Neutrophil (primary cell): ENCODE measurements at regions not wholly inside any gene's neighbourhood (a gene's known extent, or its start where the extent isn't known, plus 50 kb on each side); places are given as distances from the start of the nearest gene placed in this dataset.

Experiments used
- H3K27ac ChIP-seq: fragments of 200-600 bp; sonication (generic); 2 replicates; pipeline ENCODE4 v1.5.1; 2016; ENCODE audit warnings: mild to moderate bottlenecking, moderate library complexity
- H3K27me3 ChIP-seq: fragments of 200-600 bp; sonication (generic); 2 replicates; pipeline ENCODE4 v1.6.0; 2016; ENCODE audit warnings: mild to moderate bottlenecking
- H3K36me3 ChIP-seq: fragments of 200-600 bp; sonication (generic); 2 replicates; pipeline ENCODE4 v1.5.1; 2017
- H3K4me1 ChIP-seq, 2 experiments: fragments of 200-600 bp in 1 of 2; sonication (generic) in 1 of 2; 1 replicate in 1 of 2; 2 replicates in 1 of 2; pipeline versions ENCODE4 v1.5.1 to v1.6.1; 2013 to 2016; ENCODE audit warnings: low read depth in 1 of 2, low read length in 1 of 2, mild to moderate bottlenecking in 1 of 2, moderate library complexity in 1 of 2; ENCODE audit not compliant: control insufficient read depth in 1 of 2, insufficient read depth in 1 of 2
- H3K4me3 ChIP-seq, 2 experiments: fragments of 200-600 bp in 1 of 2; sonication (generic) in 1 of 2; 1 replicate in 1 of 2; 2 replicates in 1 of 2; pipeline ENCODE4 v1.5.1; 2013 to 2016; ENCODE audit warnings: low read depth in 1 of 2, low read length in 1 of 2, mild to moderate bottlenecking in 1 of 2, moderate library complexity in 1 of 2
- H3K9me3 ChIP-seq: fragments of 200-600 bp; sonication (generic); 2 replicates; pipeline ENCODE4 v1.5.1; 2016
- CTCF ChIP-seq: fragments of 200-600 bp; sonication (generic); IDR thresholded peaks from 2 replicates; pipeline ENCODE4 v1.5.1; 2016; ENCODE audit warnings: antibody characterized with exemption

- TF ChIP-seq CTCF: no peak
- Histone ChIP-seq H3K4me1 (peaks cover 0 to 4% of the 10 kb centered on the region in 2 experiments), H3K36me3 (no peaks in the 10 kb centered on the region), H3K4me3 (no peak overlapping the region), H3K9me3 (no peaks in the 10 kb centered on the region), H3K27me3 (no peaks in the 10 kb centered on the region), H3K27ac (no peak overlapping the region)
Observed at GRCh38 chr10:44724415-44725174, 186.5 kb upstream of the TMEM72 start.

GRCh38 chr10:44725404-44725803 is 185.7 kb upstream of the TMEM72 start:
- no peak overlapping the region for H3K27ac ChIP-seq

GRCh38 chr10:44731283-44731682 is 179.9 kb upstream of the TMEM72 start:
- H3K36me3 ChIP-seq: no peaks in the 10 kb centered on the region
- no peaks in the 10 kb centered on the region for H3K27me3 ChIP-seq
- TF ChIP-seq CTCF: no peak
- H3K4me3 ChIP-seq: no peak overlapping the region
- no peak overlapping the region for H3K27ac ChIP-seq
- no peaks in the 10 kb centered on the region for H3K9me3 ChIP-seq
- H3K4me1 ChIP-seq: no peaks in the 10 kb centered on the region

More at GRCh38 chr10:44725404-44725803, 185.7 kb upstream of the TMEM72 start:
- no peak for TF ChIP-seq CTCF
- Histone ChIP-seq H3K36me3 (no peaks in the 10 kb centered on the region), H3K27me3 (no peaks in the 10 kb centered on the region), H3K4me3 (no peak overlapping the region), H3K4me1 (peaks cover 0 to 4% of the 10 kb centered on the region in 2 experiments), H3K9me3 (no peaks in the 10 kb centered on the region)

- Histone ChIP-seq H3K4me3 (no peak overlapping the region), H3K27me3 (no peaks in the 10 kb centered on the region), H3K36me3 (no peaks in the 10 kb centered on the region), H3K4me1 (no peaks in the 10 kb centered on the region), H3K27ac (no peak overlapping the region), H3K9me3 (no peaks in the 10 kb centered on the region)
- no peak for TF ChIP-seq CTCF
Observed at GRCh38 chr10:44733501-44734488, 177.3 kb upstream of the TMEM72 start.

GRCh38 chr10:44742248-44742647 is 168.9 kb upstream of the TMEM72 start:
- Histone ChIP-seq H3K9me3 (no peaks in the 10 kb centered on the region), H3K27me3 (no peaks in the 10 kb centered on the region), H3K27ac (no peak overlapping the region), H3K4me1 (no peaks in the 10 kb centered on the region), H3K4me3 (no peak overlapping the region), H3K36me3 (no peaks in the 10 kb centered on the region)
- TF ChIP-seq CTCF: no peak
